ENCODE measurements at regions not wholly inside any gene's neighbourhood (a gene's known extent, or its start where the extent isn't known, plus 50 kb on each side); places are given as distances from the start of the nearest gene placed in this dataset.

GRCh38 chr5:66337626-66338226 is 193.6 kb downstream of the SREK1 start:
- no peaks in the 10 kb centered on the region for H3K9me3 ChIP-seq
- no peaks in the 10 kb centered on the region for H3K4me1 ChIP-seq
- intact Hi-C loops (cut with DNase I; ENCODE audit: low total_unique reads) (no loop called here), in situ Hi-C loops (cut with MboI; ENCODE audit: low pct_ligation_motif_present in 1 of 4, low pct_unique_long_range_greater_than_20kb in 1 of 4, low sequenced_read_pairs in 3 of 4) (no loop called here)
- DNase-seq = no peak
- no peaks in the 10 kb centered on the region for H3K36me3 ChIP-seq
- H3K4me3 ChIP-seq = no peak overlapping the region
- 80 to 81% methylated on average over 8 to 11 of the region's 11 CpGs for WGBS, 2 donors (ENCODE audit: low coverage in 1 of 2)
- no peak for TF ChIP-seq POLR2A (IDR thresholded peaks at IDR 0.05)
- TF ChIP-seq, protein P1, sequence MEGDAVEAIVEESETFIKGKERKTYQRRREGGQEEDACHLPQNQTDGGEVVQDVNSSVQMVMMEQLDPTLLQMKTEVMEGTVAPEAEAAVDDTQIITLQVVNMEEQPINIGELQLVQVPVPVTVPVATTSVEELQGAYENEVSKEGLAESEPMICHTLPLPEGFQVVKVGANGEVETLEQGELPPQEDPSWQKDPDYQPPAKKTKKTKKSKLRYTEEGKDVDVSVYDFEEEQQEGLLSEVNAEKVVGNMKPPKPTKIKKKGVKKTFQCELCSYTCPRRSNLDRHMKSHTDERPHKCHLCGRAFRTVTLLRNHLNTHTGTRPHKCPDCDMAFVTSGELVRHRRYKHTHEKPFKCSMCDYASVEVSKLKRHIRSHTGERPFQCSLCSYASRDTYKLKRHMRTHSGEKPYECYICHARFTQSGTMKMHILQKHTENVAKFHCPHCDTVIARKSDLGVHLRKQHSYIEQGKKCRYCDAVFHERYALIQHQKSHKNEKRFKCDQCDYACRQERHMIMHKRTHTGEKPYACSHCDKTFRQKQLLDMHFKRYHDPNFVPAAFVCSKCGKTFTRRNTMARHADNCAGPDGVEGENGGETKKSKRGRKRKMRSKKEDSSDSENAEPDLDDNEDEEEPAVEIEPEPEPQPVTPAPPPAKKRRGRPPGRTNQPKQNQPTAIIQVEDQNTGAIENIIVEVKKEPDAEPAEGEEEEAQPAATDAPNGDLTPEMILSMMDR (IDR thresholded peaks at IDR 0.05) = no peak
- TF ChIP-seq POLR2AphosphoS5 (IDR thresholded peaks at IDR 0.05) = no peak
- TF ChIP-seq EP300 (IDR thresholded peaks at IDR 0.05; ENCODE audit: low read depth) = no peak
- no peaks in the 10 kb centered on the region for H3K27me3 ChIP-seq
- H3K27ac ChIP-seq = no peak overlapping the region

- Histone ChIP-seq H3K4me1 (no peaks in the 10 kb centered on the region), H3K27ac (no peak overlapping the region), H3K36me3 (no peaks in the 10 kb centered on the region), H3K4me3 (no peak overlapping the region), H3K9me3 (no peaks in the 10 kb centered on the region), H3K27me3 (no peaks in the 10 kb centered on the region)
- no peak for TF ChIP-seq EP300 (IDR thresholded peaks at IDR 0.05; ENCODE audit: low read depth)
- TF ChIP-seq POLR2AphosphoS5 (IDR thresholded peaks at IDR 0.05) = no peak
- intact Hi-C loops (cut with DNase I; ENCODE audit: low total_unique reads) (no loop called here), in situ Hi-C loops (cut with MboI; ENCODE audit: low pct_ligation_motif_present in 1 of 4, low pct_unique_long_range_greater_than_20kb in 1 of 4, low sequenced_read_pairs in 3 of 4) (no loop called here)
- no peak for DNase-seq
- WGBS, 2 donors (ENCODE audit: low coverage in 1 of 2) = 53 to 79% methylated on average over 2 of the region's 2 CpGs
Observed at GRCh38 chr5:66338828-66339227, 194.7 kb downstream of the SREK1 start.

GRCh38 chr5:66339896-66340295 is 195.8 kb downstream of the SREK1 start:
- H3K27me3 ChIP-seq = no peaks in the 10 kb centered on the region
- in situ Hi-C loops (cut with MboI; ENCODE audit: low pct_ligation_motif_present in 1 of 4, low pct_unique_long_range_greater_than_20kb in 1 of 4, low sequenced_read_pairs in 3 of 4) = no loop called here
- H3K27ac ChIP-seq = no peak overlapping the region
- TF ChIP-seq POLR2AphosphoS5 (IDR thresholded peaks at IDR 0.05) (no peak), POLR2A (IDR thresholded peaks at IDR 0.05) (no peak), EP300 (IDR thresholded peaks at IDR 0.05; ENCODE audit: low read depth) (no peak)
- TF ChIP-seq, protein P1 (IDR thresholded peaks at IDR 0.05) = no peak
- no peaks in the 10 kb centered on the region for H3K36me3 ChIP-seq
- intact Hi-C loops (cut with DNase I; ENCODE audit: low total_unique reads) = no loop called here
- 60 to 88% methylated on average over 1 of the region's 1 CpG for WGBS, 2 donors (ENCODE audit: low coverage in 1 of 2)
- H3K4me1 ChIP-seq = no peaks in the 10 kb centered on the region
- H3K9me3 ChIP-seq = no peaks in the 10 kb centered on the region
- no peak overlapping the region for H3K4me3 ChIP-seq
- no peak for DNase-seq

DNA sequence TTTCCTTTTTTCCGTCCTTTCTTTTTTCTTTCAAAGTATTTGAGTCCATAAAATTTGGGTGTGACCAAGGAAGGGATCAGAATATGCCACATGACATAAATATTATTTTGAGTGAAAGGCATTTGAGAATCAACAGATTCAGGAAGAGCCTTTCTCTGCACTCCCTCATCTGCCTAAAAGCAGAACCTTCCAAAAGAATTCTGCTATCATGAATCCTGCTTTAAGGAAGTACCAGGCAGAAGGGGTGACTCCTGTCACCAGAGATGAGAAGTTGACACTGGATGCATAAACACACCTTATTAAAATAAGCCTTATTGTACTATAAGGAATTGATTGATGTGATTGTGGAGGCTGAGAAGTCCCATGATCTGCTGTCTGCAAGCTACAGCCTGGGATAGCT is 196.7 kb downstream of the SREK1 start:
- 42 to 83% methylated on average over 1 of the region's 1 CpG for WGBS, 2 donors (ENCODE audit: low coverage in 1 of 2)

More for the DNA sequence above, 196.7 kb downstream of the SREK1 start:
- in situ Hi-C loops (cut with MboI; ENCODE audit: low pct_ligation_motif_present in 1 of 4, low pct_unique_long_range_greater_than_20kb in 1 of 4, low sequenced_read_pairs in 3 of 4) = no loop called here
- Histone ChIP-seq H3K36me3 (no peaks in the 10 kb centered on the region), H3K27ac (no peak overlapping the region), H3K27me3 (no peaks in the 10 kb centered on the region), H3K4me3 (no peak overlapping the region), H3K9me3 (no peaks in the 10 kb centered on the region), H3K4me1 (no peaks in the 10 kb centered on the region)
- intact Hi-C loops (cut with DNase I; ENCODE audit: low total_unique reads) = no loop called here
- DNase-seq = no peak
- TF ChIP-seq, protein P1 (IDR thresholded peaks at IDR 0.05) = no peak
- TF ChIP-seq POLR2A (IDR thresholded peaks at IDR 0.05) (no peak), EP300 (IDR thresholded peaks at IDR 0.05; ENCODE audit: low read depth) (no peak), POLR2AphosphoS5 (IDR thresholded peaks at IDR 0.05) (no peak)
